Upper lobe of left lung (tissue), 6 donors: ENCODE measurements at regions not wholly inside any gene's neighbourhood (a gene's known extent, or its start where the extent isn't known, plus 50 kb on each side); places are given as distances from the start of the nearest gene placed in this dataset.
A peak's percentile ranks its signal among the peaks of the same experiment; 100 is the strongest.

Source experiments
- ATAC-seq, 2 donors: fragments of 200-7000 bp; cut with Tn5 transposase; one replicate each; pipeline ENCODE4 v1.9.1; 2022; ENCODE audit warnings: mild to moderate bottlenecking in 2 of 2, moderate library complexity in 2 of 2; ENCODE audit not compliant: low FRiP score in 2 of 2
- DNase-seq, 2 donors: peaks; one replicate each; pipeline ENCODE4 v3.0.0-alpha.2; 2019 to 2020
- H3K27ac ChIP-seq, 4 donors: fragments of 200-600 bp; sonication (generic); one replicate each; pipeline ENCODE4 v1.5.1; 2016 to 2019
- H3K27me3 ChIP-seq, 4 donors: fragments of 200-600 bp; sonication (generic); one replicate each; pipeline ENCODE4 v1.5.1; 2017 to 2019
- H3K36me3 ChIP-seq, 4 donors: fragments of 200-600 bp; sonication (generic); one replicate each; pipeline ENCODE4 v1.5.1; 2016 to 2019
- H3K4me1 ChIP-seq, 4 donors: fragments of 200-600 bp; sonication (generic); one replicate each; pipeline ENCODE4 v1.5.1; 2018 to 2019
- H3K4me3 ChIP-seq, 4 donors: fragments of 200-600 bp; sonication (generic); one replicate each; pipeline ENCODE4 v1.5.1; 2017 to 2019; ENCODE audit warnings: mild to moderate bottlenecking in 2 of 4, moderate library complexity in 1 of 4
- H3K9me3 ChIP-seq, 4 donors: fragments of 200-600 bp; sonication (generic); one replicate each; pipeline ENCODE4 v1.5.1; 2018 to 2019
- CTCF ChIP-seq, 6 experiments: fragments of 450-650 bp in 4 of 6; fragments of 200-600 bp in 2 of 6; sonication (generic) in 2 of 6; IDR thresholded peaks; one replicate each; pipeline ENCODE4 v1.5.1; 2016 to 2019; ENCODE audit warnings: antibody characterized with exemption in 6 of 6
- EP300 ChIP-seq, 4 donors: sonication (generic); formaldehyde crosslinking; IDR thresholded peaks; one replicate each; pipeline ENCODE4 v1.5.1; 2017; ENCODE audit warnings: antibody characterized with exemption in 4 of 4, control low read depth in 2 of 4
- POLR2A ChIP-seq, 4 donors: fragments of 450-650 bp; IDR thresholded peaks; one replicate each; pipeline ENCODE4 v1.5.1; 2016 to 2017; ENCODE audit warnings: antibody characterized with exemption in 4 of 4, mild to moderate bottlenecking in 2 of 4
- POLR2AphosphoS5 ChIP-seq, 2 donors: sonication (generic); formaldehyde crosslinking; IDR thresholded peaks; one replicate each; pipeline ENCODE4 v1.5.1; 2017; ENCODE audit warnings: antibody characterized with exemption in 2 of 2
- WGBS, 2 donors: methylation state at CpG; one replicate each; pipeline ENCODE4 v1.1.5; 2017 to 2018; 5-methylcytosine and 5-hydroxymethylcytosine counted together
- donor health status: DM: no; HTN: no; CAD: no; lungs with moderate emphysema.
- donor health status: DM: no; HTN: yes; CAD: no; lungs with severe emphysema.

- no peak for ATAC-seq
- no peak for TF ChIP-seq CTCF (IDR thresholded peaks at IDR 0.05)
- no peak for TF ChIP-seq POLR2AphosphoS5 (IDR thresholded peaks at IDR 0.05)
- no peak for TF ChIP-seq EP300 (IDR thresholded peaks at IDR 0.05)
- no peak for TF ChIP-seq POLR2A (IDR thresholded peaks at IDR 0.05)
Observed at GRCh38 chr14:40841886-40842285, 764.8 kb upstream of the LRFN5 start.

GRCh38 chr14:40838601-40839000 lies 768.1 kb upstream of the LRFN5 start:
- H3K9me3 ChIP-seq = no peaks in the 10 kb centered on the region
- H3K27ac ChIP-seq = no peak overlapping the region
- no peaks in the 10 kb centered on the region for H3K4me1 ChIP-seq
- TF ChIP-seq POLR2AphosphoS5 (IDR thresholded peaks at IDR 0.05) (no peak), POLR2A (IDR thresholded peaks at IDR 0.05) (no peak), EP300 (IDR thresholded peaks at IDR 0.05) (no peak), CTCF (IDR thresholded peaks at IDR 0.05) (no peak)
- H3K36me3 ChIP-seq = no peaks in the 10 kb centered on the region
- DNase-seq (no peak), ATAC-seq (no peak)
- 68 to 72% methylated on average over 2 of the region's 2 CpGs for WGBS, 2 donors
- H3K4me3 ChIP-seq = no peak overlapping the region
- no peaks in the 10 kb centered on the region for H3K27me3 ChIP-seq

More at GRCh38 chr14:40841886-40842285, 764.8 kb upstream of the LRFN5 start:
- no peak for DNase-seq
- Histone ChIP-seq H3K36me3 (no peaks in the 10 kb centered on the region), H3K4me1 (no peaks in the 10 kb centered on the region), H3K4me3 (no peak overlapping the region), H3K9me3 (no peaks in the 10 kb centered on the region), H3K27ac (no peak overlapping the region), H3K27me3 (no peaks in the 10 kb centered on the region)
- 73 to 76% methylated on average over 1 of the region's 1 CpG for WGBS, 2 donors

GRCh38 chr14:40806471-40806870 lies 800.2 kb upstream of the LRFN5 start:
- H3K4me3 ChIP-seq = no peak overlapping the region
- no peaks in the 10 kb centered on the region for H3K4me1 ChIP-seq
- TF ChIP-seq POLR2AphosphoS5 (IDR thresholded peaks at IDR 0.05) = no peak
- no peak for TF ChIP-seq POLR2A (IDR thresholded peaks at IDR 0.05)
- no peak for TF ChIP-seq EP300 (IDR thresholded peaks at IDR 0.05)
- TF ChIP-seq CTCF (IDR thresholded peaks at IDR 0.05) = no peak
- H3K27ac ChIP-seq = no peak overlapping the region
- no peaks in the 10 kb centered on the region for H3K9me3 ChIP-seq
- no peak for ATAC-seq
- DNase-seq = no peak
- no peaks in the 10 kb centered on the region for H3K27me3 ChIP-seq
- no peaks in the 10 kb centered on the region for H3K36me3 ChIP-seq

GRCh38 chr14:40796168-40796567 lies 810.5 kb upstream of the LRFN5 start:
- WGBS, 2 donors = 45 to 63% methylated on average over 1 of the region's 1 CpG
- Histone ChIP-seq H3K27ac (no peak overlapping the region), H3K4me3 (no peak overlapping the region), H3K36me3 (no peaks in the 10 kb centered on the region), H3K9me3 (no peaks in the 10 kb centered on the region), H3K27me3 (no peaks in the 10 kb centered on the region), H3K4me1 (no peaks in the 10 kb centered on the region)
- TF ChIP-seq EP300 (IDR thresholded peaks at IDR 0.05) = no peak
- TF ChIP-seq POLR2A (IDR thresholded peaks at IDR 0.05) = no peak
- no peak for TF ChIP-seq CTCF (IDR thresholded peaks at IDR 0.05)
- TF ChIP-seq POLR2AphosphoS5 (IDR thresholded peaks at IDR 0.05) = no peak
- DNase-seq = no peak
- no peak for ATAC-seq

- Histone ChIP-seq H3K27ac (no peak overlapping the region), H3K9me3 (no peaks in the 10 kb centered on the region), H3K27me3 (no peaks in the 10 kb centered on the region), H3K4me1 (no peaks in the 10 kb centered on the region), H3K36me3 (no peaks in the 10 kb centered on the region), H3K4me3 (no peak overlapping the region)
- DNase-seq = no peak
- WGBS, 2 donors = 88% methylated on average over 7 to 9 of the region's 9 CpGs
- TF ChIP-seq EP300 (IDR thresholded peaks at IDR 0.05) (no peak), POLR2AphosphoS5 (IDR thresholded peaks at IDR 0.05) (no peak), POLR2A (IDR thresholded peaks at IDR 0.05) (no peak), CTCF (IDR thresholded peaks at IDR 0.05) (no peak)
- peak in 1 of 2 donors; percentile 34 for ATAC-seq
Observed at GRCh38 chr14:40784860-40785259, 821.8 kb upstream of the LRFN5 start.
